ENCODE measurements at regions not wholly inside any gene's neighbourhood (a gene's known extent, or its start where the extent isn't known, plus 50 kb on each side); places are given as distances from the start of the nearest gene placed in this dataset.

DNA sequence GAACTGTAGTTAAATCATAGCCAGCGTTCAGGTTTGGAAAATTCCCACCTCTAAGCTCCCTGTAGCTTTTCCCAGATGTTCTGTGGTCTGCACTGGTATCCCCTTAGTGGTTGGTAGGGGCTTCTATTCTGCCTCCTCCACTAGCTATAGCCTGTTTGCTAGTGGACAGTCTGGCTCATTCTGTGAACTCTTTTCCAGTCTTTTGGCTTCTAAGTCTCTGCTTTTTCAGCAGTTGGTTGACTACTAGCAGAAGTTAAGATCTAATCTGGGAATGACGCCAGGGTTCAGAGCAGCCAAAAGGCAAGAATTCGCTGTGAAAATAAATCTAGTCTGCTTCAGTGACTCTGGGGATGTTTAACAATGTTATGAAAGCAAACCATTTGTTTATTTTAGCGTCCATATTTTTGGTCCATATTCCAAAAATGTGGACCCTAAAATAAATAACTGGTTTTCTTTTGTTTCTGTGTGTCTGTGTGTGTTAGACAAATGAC is 73.7 kb upstream of the WDR72 start:
- TF ChIP-seq, protein P1, sequence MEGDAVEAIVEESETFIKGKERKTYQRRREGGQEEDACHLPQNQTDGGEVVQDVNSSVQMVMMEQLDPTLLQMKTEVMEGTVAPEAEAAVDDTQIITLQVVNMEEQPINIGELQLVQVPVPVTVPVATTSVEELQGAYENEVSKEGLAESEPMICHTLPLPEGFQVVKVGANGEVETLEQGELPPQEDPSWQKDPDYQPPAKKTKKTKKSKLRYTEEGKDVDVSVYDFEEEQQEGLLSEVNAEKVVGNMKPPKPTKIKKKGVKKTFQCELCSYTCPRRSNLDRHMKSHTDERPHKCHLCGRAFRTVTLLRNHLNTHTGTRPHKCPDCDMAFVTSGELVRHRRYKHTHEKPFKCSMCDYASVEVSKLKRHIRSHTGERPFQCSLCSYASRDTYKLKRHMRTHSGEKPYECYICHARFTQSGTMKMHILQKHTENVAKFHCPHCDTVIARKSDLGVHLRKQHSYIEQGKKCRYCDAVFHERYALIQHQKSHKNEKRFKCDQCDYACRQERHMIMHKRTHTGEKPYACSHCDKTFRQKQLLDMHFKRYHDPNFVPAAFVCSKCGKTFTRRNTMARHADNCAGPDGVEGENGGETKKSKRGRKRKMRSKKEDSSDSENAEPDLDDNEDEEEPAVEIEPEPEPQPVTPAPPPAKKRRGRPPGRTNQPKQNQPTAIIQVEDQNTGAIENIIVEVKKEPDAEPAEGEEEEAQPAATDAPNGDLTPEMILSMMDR (IDR thresholded peaks at IDR 0.05), result no peak
- TF ChIP-seq ZFX (IDR thresholded peaks at IDR 0.05; ENCODE audit: borderline replicate concordance), result no peak
